BE2C (cell line): ENCODE measurements at regions not wholly inside any gene's neighbourhood (a gene's known extent, or its start where the extent isn't known, plus 50 kb on each side); places are given as distances from the start of the nearest gene placed in this dataset.

Experiments
- DNase-seq: peaks from one replicate; pipeline ENCODE4 v3.0.0-alpha.2; 2020
- H3K27me3 ChIP-seq: fragments of 250-450 bp; sonication (Bioruptor Pico); 2 replicates; pipeline ENCODE4 v1.5.1; 2020; ENCODE audit warnings: mild to moderate bottlenecking
- H3K36me3 ChIP-seq: fragments of 250-450 bp; sonication (Bioruptor Pico); 2 replicates; pipeline ENCODE4 v1.5.1; 2020; ENCODE audit warnings: mild to moderate bottlenecking
- H3K4me1 ChIP-seq: fragments of 250-450 bp; sonication (Bioruptor Pico); 2 replicates; pipeline ENCODE4 v1.5.1; 2020
- H3K4me3 ChIP-seq: 2 replicates; pipeline ENCODE4 v1.5.1; 2011; ENCODE audit warnings: low read depth, low read length
- H3K9me3 ChIP-seq: fragments of 250-450 bp; sonication (Bioruptor Pico); 2 replicates; pipeline ENCODE4 v1.5.1; 2020
- TF ChIP-seq, protein P1 (sequence below): IDR thresholded peaks from 2 replicates; pipeline ENCODE4 v1.5.1; 2012; ENCODE audit warnings: mild to moderate bottlenecking, low read depth, low read length

DNA sequence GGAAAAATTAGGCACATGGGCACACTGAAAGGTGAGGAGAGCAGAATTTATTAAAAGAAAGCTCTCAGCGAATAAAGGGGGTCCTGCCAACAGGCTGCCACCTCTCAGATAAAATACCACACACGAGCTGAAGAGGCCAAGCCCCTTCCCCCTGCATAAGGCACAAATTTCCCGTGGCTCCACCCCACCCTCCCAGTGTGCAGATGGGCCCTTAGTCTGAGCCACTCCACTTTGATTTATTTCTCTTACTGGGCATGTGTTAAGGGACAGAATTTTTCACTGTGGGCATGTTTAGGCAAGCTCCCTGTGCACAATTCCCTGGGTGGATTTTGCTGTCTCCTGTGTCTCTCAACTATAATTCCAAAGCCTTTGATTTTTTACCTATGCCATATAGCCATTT, 409.8 kb downstream of the TBL1XR1 start:
- Histone ChIP-seq H3K9me3 (no peaks in the 10 kb centered on the region), H3K27me3 (no peaks in the 10 kb centered on the region), H3K36me3 (no peaks in the 10 kb centered on the region), H3K4me3 (no peak overlapping the region), H3K4me1 (no peaks in the 10 kb centered on the region; the same call in 1 of the 2 replicates)
- no peak for DNase-seq
- TF ChIP-seq, protein P1, sequence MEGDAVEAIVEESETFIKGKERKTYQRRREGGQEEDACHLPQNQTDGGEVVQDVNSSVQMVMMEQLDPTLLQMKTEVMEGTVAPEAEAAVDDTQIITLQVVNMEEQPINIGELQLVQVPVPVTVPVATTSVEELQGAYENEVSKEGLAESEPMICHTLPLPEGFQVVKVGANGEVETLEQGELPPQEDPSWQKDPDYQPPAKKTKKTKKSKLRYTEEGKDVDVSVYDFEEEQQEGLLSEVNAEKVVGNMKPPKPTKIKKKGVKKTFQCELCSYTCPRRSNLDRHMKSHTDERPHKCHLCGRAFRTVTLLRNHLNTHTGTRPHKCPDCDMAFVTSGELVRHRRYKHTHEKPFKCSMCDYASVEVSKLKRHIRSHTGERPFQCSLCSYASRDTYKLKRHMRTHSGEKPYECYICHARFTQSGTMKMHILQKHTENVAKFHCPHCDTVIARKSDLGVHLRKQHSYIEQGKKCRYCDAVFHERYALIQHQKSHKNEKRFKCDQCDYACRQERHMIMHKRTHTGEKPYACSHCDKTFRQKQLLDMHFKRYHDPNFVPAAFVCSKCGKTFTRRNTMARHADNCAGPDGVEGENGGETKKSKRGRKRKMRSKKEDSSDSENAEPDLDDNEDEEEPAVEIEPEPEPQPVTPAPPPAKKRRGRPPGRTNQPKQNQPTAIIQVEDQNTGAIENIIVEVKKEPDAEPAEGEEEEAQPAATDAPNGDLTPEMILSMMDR = no peak

DNA sequence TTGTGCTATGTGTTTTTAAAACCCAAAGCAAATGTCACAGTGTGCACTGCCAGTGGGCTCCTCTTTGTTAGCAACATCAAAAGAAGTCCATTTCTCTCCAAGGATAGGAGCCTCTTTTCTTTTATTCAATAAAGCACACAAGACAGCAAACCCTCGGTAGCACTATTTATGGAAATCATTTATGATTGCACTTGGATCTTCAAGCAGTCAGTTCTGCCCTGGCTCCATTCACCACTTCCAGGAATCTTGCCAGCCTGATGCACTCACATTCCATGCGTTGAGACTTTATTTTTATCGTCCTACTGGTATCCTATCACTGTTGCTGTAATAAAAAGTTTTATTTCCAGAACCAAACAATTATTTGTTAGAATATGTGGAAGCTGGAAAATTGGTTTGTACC, 412.1 kb downstream of the TBL1XR1 start:
- TF ChIP-seq, protein P1 = no peak
- no peaks in the 10 kb centered on the region for H3K27me3 ChIP-seq
- no peak overlapping the region for H3K4me3 ChIP-seq
- DNase-seq = no peak
- no peaks in the 10 kb centered on the region for H3K9me3 ChIP-seq
- H3K36me3 ChIP-seq = no peaks in the 10 kb centered on the region
- H3K4me1 ChIP-seq = no peaks in the 10 kb centered on the region; the same call in 1 of the 2 replicates

DNA sequence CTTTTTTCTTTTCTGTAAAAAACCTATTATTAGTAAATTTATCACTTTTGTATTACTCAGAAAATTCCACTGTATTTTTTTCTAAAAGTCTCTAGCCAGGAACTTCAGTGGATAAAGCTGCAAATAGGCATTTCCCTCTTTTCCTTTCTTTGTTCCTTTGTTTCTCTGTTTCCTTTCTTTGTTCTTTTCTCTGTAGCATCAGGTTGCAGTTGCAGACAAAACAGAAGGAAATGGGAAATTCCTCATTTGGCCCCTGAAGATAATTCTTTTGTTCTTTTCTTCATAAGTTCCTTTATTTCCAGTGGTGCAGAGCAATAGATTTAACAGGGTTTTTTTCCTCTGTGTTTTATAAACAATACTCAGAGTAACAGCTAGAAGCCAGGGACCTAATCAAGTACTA, 416.5 kb downstream of the TBL1XR1 start:
- no peaks in the 10 kb centered on the region; the same call in 1 of the 2 replicates for H3K4me1 ChIP-seq
- H3K9me3 ChIP-seq = no peaks in the 10 kb centered on the region
- H3K4me3 ChIP-seq = no peak overlapping the region
- DNase-seq = no peak
- TF ChIP-seq, protein P1 = no peak
- H3K36me3 ChIP-seq = no peaks in the 10 kb centered on the region
- no peaks in the 10 kb centered on the region for H3K27me3 ChIP-seq

DNA sequence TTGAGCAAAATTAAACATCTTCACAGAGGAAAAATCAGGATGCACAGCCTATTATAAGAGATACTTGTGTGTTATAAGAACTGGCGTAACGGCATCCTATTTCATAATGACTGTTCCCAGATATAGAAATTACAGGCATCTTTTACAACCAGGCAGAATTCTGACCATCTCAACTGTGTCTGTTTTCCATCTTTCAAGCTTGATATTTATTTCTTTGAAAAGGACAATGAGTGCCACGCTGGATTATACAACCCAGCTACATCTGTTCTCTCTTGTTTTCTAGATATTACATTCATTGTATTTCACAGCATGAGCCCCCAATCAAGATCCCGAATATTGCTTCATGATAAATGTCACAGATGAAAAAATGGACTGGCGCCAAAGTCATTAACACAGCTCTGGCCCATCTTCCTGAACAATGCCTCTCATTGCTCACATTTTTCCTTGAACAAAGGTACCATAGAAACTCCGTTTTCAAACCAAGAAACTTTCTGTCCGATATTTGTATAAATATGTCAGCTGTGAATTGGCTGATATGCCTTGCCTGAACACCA, 420.6 kb downstream of the TBL1XR1 start:
- TF ChIP-seq, protein P1 = no peak
- Histone ChIP-seq H3K36me3 (no peaks in the 10 kb centered on the region), H3K27me3 (no peaks in the 10 kb centered on the region), H3K9me3 (no peaks in the 10 kb centered on the region), H3K4me1 (no peaks in the 10 kb centered on the region), H3K4me3 (no peak overlapping the region)
- no peak for DNase-seq

DNA sequence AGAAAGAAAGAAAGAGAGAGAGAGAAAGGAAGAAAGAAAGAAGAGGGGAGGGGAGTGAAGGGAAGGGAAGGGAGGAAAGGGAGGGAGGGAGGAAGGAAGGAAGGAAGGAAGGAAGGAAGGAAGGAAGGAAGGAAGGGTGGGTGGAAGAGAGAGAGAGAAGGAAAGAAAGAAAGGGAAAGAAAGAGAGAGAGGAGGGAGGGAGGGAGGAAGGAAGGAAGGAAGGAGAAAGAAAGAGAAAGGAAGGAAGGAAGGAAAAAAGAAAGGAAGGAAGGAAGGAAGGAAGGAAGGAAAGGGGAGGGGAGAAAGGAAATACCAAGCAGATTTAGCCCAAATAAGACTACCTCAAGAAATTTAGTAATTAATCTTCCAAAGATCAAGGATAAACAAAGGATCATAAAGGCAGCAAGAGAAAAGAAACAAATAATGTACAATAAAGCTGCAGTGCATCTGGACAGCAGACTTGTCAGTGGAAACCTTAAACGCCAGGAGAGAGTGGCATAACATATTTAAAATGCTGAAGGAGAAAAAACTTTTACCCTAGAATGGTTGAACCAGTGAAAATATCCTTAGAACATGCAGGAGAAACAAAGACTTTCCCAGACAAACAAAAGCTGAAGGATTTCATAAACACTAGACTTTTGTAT, 427.6 kb downstream of the TBL1XR1 start:
- H3K4me1 ChIP-seq = no peaks in the 10 kb centered on the region
- TF ChIP-seq, protein P1 = no peak
- no peaks in the 10 kb centered on the region for H3K9me3 ChIP-seq
- no peak for DNase-seq
- no peaks in the 10 kb centered on the region for H3K27me3 ChIP-seq
- no peaks in the 10 kb centered on the region for H3K36me3 ChIP-seq
- H3K4me3 ChIP-seq = no peak overlapping the region

DNA sequence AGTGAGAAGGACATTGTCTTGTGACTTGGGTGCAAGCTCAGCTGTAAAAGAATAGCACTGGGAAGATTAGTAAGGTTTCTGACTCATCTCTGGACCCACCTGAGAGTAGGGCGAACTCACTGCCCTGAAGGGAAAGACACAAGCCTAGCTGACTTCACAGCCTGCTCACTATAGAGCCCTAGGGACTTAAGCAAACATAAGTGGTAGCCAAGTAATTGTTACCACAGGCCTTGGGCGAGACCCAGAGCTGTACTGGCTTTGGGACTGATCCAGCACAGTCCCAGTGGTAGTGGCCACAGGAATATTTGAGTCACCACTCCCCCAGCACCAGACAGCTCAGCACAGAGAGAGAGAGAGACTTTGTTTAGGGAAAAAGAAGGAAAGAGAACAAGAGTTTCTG, 429.9 kb downstream of the TBL1XR1 start:
- no peaks in the 10 kb centered on the region for H3K36me3 ChIP-seq
- no peaks in the 10 kb centered on the region for H3K27me3 ChIP-seq
- no peaks in the 10 kb centered on the region for H3K4me1 ChIP-seq
- DNase-seq = no peak
- H3K9me3 ChIP-seq = no peaks in the 10 kb centered on the region
- no peak overlapping the region for H3K4me3 ChIP-seq
- TF ChIP-seq, protein P1 = no peak
